Endothelial cell of umbilical vein (primary cell): ENCODE measurements at regions not wholly inside any gene's neighbourhood (a gene's known extent, or its start where the extent isn't known, plus 50 kb on each side); places are given as distances from the start of the nearest gene placed in this dataset. TPM values are rescaled to one million over a fixed set of nuclear protein-coding genes. Genes with fewer than 3 reads are reported as not detected.

Experiments
- BruUV-seq: library from RNA; stranded (reverse); fragments of 400-500 nt; replicated peaks from 2 replicates; lab custom pipeline; 2021; lab: Mats Ljungman, UMichigan
- CTCF ChIA-PET: fragments of 300-600, 350-600 bp; sonication (Branson Sonifier 250); formaldehyde crosslinking; loops from one replicate; lab custom pipeline; 2021; ENCODE audit warnings: antibody characterized with exemption, inconsistent platforms; lab: Charles Lee
- POLR2A ChIA-PET: fragments of 300-600, 350-600 bp; sonication (Branson Sonifier 250); formaldehyde crosslinking; loops from one replicate; lab custom pipeline; 2021; ENCODE audit warnings: antibody characterized with exemption, inconsistent platforms; lab: Charles Lee
- DNase-seq: peaks from one replicate; pipeline ENCODE4 v3.0.0-alpha.2; 2011; ENCODE audit warnings: low read depth, low spot score
- FAIRE-seq: peaks from 2 replicates; lab custom pipeline; 2011; peaks lifted over from hg19 to GRCh38; lab: Jason Lieb, UNC
- H2AFZ ChIP-seq: 2 replicates; pipeline ENCODE4 v1.6.0; 2012; ENCODE audit warnings: low read depth, low read length, control low read depth, inconsistent platforms
- H3K27ac ChIP-seq: 2 replicates; pipeline ENCODE4 v1.5.1; 2011; ENCODE audit warnings: low read depth, mild to moderate bottlenecking, control low read depth, low read length, moderate library complexity; ENCODE audit not compliant: insufficient read depth
- H3K27me3 ChIP-seq, 2 experiments: 2 replicates each; pipeline versions ENCODE4 v1.6.0 to v1.6.1; 2011; ENCODE audit warnings: low read length in 2 of 2, mixed read lengths in 1 of 2; ENCODE audit not compliant: control insufficient read depth in 2 of 2, insufficient read depth in 2 of 2
- H3K36me3 ChIP-seq, 2 experiments: 2 replicates in 1 of 2; 3 replicates in 1 of 2; pipeline ENCODE4 v1.5.1; 2011; ENCODE audit warnings: low read length in 2 of 2, mild to moderate bottlenecking in 1 of 2, moderate library complexity in 1 of 2; ENCODE audit not compliant: control insufficient read depth in 2 of 2, insufficient read depth in 2 of 2; ENCODE audit errors: extremely low read depth in 1 of 2
- H3K4me1 ChIP-seq: 3 replicates; pipeline ENCODE4 v1.5.1; 2011; ENCODE audit warnings: mild to moderate bottlenecking, low read length; ENCODE audit not compliant: control insufficient read depth, insufficient read depth; ENCODE audit errors: extremely low read depth
- H3K4me2 ChIP-seq: 2 replicates; pipeline ENCODE4 v1.6.1; 2011; ENCODE audit warnings: low read length, control low read depth, mixed read lengths; ENCODE audit not compliant: insufficient read depth
- H3K4me3 ChIP-seq, 3 experiments: fragments of 200-600 bp in 1 of 3; sonication (generic), shearing (Covaris generic) in 1 of 3; replicated peaks in 1 of 3; 2 replicates each; pipeline ENCODE4 v1.5.1; 2011 to 2016; ENCODE audit warnings: control low read depth in 3 of 3, low read length in 3 of 3, mild to moderate bottlenecking in 2 of 3, inconsistent platforms in 1 of 3, low read depth in 1 of 3, moderate library complexity in 1 of 3; ENCODE audit not compliant: insufficient read depth in 1 of 3
- H3K79me2 ChIP-seq: 2 replicates; pipeline ENCODE4 v1.6.0; 2012; ENCODE audit warnings: low read length, inconsistent platforms; ENCODE audit not compliant: control insufficient read depth, insufficient read depth
- H3K9ac ChIP-seq: replicated peaks from 2 replicates; pipeline ENCODE3; 2011; ENCODE audit warnings: low read length, control low read depth; ENCODE audit not compliant: insufficient read depth; ENCODE audit errors: extremely low read depth
- H3K9me1 ChIP-seq: replicated peaks from 3 replicates; pipeline ENCODE4 v1.6.0; 2011; ENCODE audit warnings: mild to moderate bottlenecking, low read length; ENCODE audit not compliant: control insufficient read depth, insufficient read depth; ENCODE audit errors: extremely low read depth
- H3K9me3 ChIP-seq: replicated peaks from 2 replicates; pipeline ENCODE4 v1.5.1; 2012; ENCODE audit warnings: low read length, inconsistent platforms; ENCODE audit not compliant: control insufficient read depth, insufficient read depth
- H4K20me1 ChIP-seq: replicated peaks from 2 replicates; pipeline ENCODE3; 2011; ENCODE audit warnings: mild to moderate bottlenecking, low read length; ENCODE audit not compliant: control insufficient read depth, insufficient read depth; ENCODE audit errors: extremely low read depth
- CTCF ChIP-seq, 2 donors: IDR thresholded peaks; 1 replicate in 1 of 2; 2 replicates in 1 of 2; pipeline ENCODE4 v1.5.1; 2011; ENCODE audit warnings: low read length in 2 of 2, mild to moderate bottlenecking in 2 of 2, moderate library complexity in 2 of 2, control low read depth in 1 of 2, inconsistent platforms in 1 of 2, low read depth in 1 of 2; ENCODE audit not compliant: insufficient read depth in 1 of 2; ENCODE audit errors: extremely low read depth in 1 of 2
- EZH2 ChIP-seq: IDR thresholded peaks from 2 replicates; pipeline ENCODE4 v1.6.1; 2012; ENCODE audit warnings: borderline replicate concordance, low read depth, mild to moderate bottlenecking, moderate library complexity, low read length, inconsistent platforms; ENCODE audit not compliant: severe bottlenecking
- FOS ChIP-seq: IDR thresholded peaks from 2 replicates; pipeline ENCODE4 v1.6.1; 2011; ENCODE audit warnings: mild to moderate bottlenecking, low read length, moderate library complexity, borderline replicate concordance; ENCODE audit not compliant: insufficient read depth
- GATA2 ChIP-seq: IDR thresholded peaks from 2 replicates; pipeline ENCODE4 v1.7.0; 2011; ENCODE audit warnings: low read depth, mild to moderate bottlenecking, moderate library complexity, mixed read lengths, low read length; ENCODE audit not compliant: insufficient read length, insufficient read depth
- dilution Hi-C: fragments of 300-500 bp; cut with MboI; formaldehyde crosslinking; loops from one replicate; pipeline ENCODE4 v1.15.0; 2019; ENCODE audit warnings: low sequenced_read_pairs; ENCODE audit not compliant: extremely low pct_ligation_motif_present
- intact Hi-C: fragments of 100-400 bp; cut with micrococcal nuclease; formaldehyde crosslinking; loops from one replicate; pipeline ENCODE4 v1.10.0; 2022
- small RNA-seq: library from RNA; depleted of rRNA; stranded (forward); fragments of <200 nt; gene quantifications from one replicate; pipeline ENCODE3, GENCODE V24; 2012; ENCODE audit warnings: low replicate concordance, low read depth; ENCODE audit not compliant: insufficient read depth, insufficient read length

GRCh38 chr2:186903216-186903615, 54.2 kb upstream of the ZSWIM2 start:
- Histone ChIP-seq H3K4me1 (peaks cover 2% of the 10 kb centered on the region), H3K4me2 (no peak overlapping the region), H4K20me1 (no peaks in the 10 kb centered on the region), H2AFZ (no peak overlapping the region), H3K4me3 (no peak overlapping the region), H3K27ac (no peak overlapping the region), H3K9ac (no peak overlapping the region), H3K79me2 (no peaks in the 10 kb centered on the region), H3K9me1 (no peaks in the 10 kb centered on the region), H3K27me3 (no peaks in the 10 kb centered on the region), H3K36me3 (no peaks in the 10 kb centered on the region), H3K9me3 (no peaks in the 10 kb centered on the region)
- dilution Hi-C loops (loop anchor here (25.0 kb wide), 1 partner anchor 534 kb away; the partner anchor contains the start of gene CALCRL), intact Hi-C loops (loop anchor here (1.0 to 5.0 kb wide), 6 partner anchors 40 to 939 kb away; partner anchors contain the start of gene CALCRL)
- ChIA-PET POLR2A (interaction anchor here (1.1 kb wide), 1 partner anchor 545 kb away, joined by 3 read pairs; the partner anchor contains the start of gene CALCRL), CTCF (interaction anchor here (0.6 to 8.3 kb wide), 39 partner anchors 8 to 678 kb away, joined by 3 to 86 read pairs (median 4); partner anchors contain the start of gene CALCRL)
- no TSS peak for BruUV-seq
- FAIRE-seq (peak; percentile 84), DNase-seq (peak; percentile 56)
- TF ChIP-seq CTCF (IDR thresholded peaks at IDR 0.05; ENCODE audit: extremely low read depth in 1 of 2, insufficient read depth in 1 of 2, low read depth in 1 of 2, low read length in 2 of 2) (peak in 1 of 2 donors; percentile 38), GATA2 (no peak), EZH2 (no peak), FOS (no peak)

Small RNA genes in the stretch of these regions (small RNA-seq; reads per million reads assigned to genes)
- gene RN7SKP42 (not detected), gene RNU6-989P (not detected)
